GM18951 (cell line): ENCODE measurements at regions not wholly inside any gene's neighbourhood (a gene's known extent, or its start where the extent isn't known, plus 50 kb on each side); places are given as distances from the start of the nearest gene placed in this dataset.
"Not testable (repeated sequence)": the region's sequence is repeated elsewhere in the genome, so short reads cannot be mapped to it uniquely, and the experiment has no call there.

ENCODE experiments used
- POLR2A ChIP-seq: IDR thresholded peaks from 4 replicates; pipeline ENCODE4 v1.6.1; 2011; ENCODE audit warnings: mild to moderate bottlenecking; ENCODE audit not compliant: insufficient read length, insufficient read depth; ENCODE audit errors: extremely low read depth
- in situ Hi-C: fragments of 300-500 bp; cut with MboI; formaldehyde crosslinking; loops from one replicate; pipeline ENCODE4 v1.12.0; 2022; ENCODE audit warnings: low sequenced_read_pairs, mixed read lengths, inconsistent platforms; ENCODE audit not compliant: unreplicated experiment

DNA sequence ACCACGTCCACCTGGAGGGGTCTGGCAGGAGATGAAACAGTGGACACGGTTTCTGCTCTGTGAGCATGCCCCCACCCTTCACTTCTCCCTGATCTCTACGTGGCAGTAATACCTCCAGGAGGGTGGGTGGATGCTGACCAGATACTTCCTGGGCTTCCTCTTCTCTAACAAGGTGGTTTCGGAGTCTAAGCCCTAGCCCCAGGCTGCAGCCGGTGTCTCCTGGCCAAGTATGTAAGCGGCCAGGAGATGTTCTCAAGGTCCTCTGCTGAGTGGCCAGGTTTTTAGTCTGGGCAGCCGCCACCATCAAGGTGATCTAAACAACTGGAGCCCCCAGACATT lies 101.8 kb upstream of the ASB18 start:
- no peak for TF ChIP-seq POLR2A
- in situ Hi-C loops: loop anchor here (25.0 kb wide), 1 partner anchor 221 kb away; no protein-coding TSS in a partner anchor

DNA sequence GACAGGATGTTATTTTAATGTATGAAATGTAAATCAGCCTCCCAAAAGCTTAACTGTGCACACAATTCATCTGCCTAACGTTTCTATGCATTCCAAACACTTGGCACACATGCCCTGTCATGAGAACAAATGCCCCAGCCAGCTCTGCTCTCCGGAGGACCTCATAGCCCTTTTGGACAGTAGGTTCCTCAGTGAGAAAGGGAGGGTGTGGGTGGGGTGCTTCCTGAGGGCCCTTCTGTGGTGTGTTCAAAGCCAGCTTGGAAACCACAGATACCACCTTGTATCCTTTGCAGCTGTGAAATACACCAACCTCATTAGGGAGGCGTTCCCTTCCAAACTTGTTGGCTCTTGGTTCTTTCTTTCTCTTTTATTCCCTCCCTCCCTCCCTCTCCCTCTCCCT lies 102.2 kb upstream of the ASB18 start:
- TF ChIP-seq POLR2A: no peak
- in situ Hi-C loops: loop anchor here (25.0 kb wide), 1 partner anchor 221 kb away; no protein-coding TSS in a partner anchor

- no peak for TF ChIP-seq POLR2A
- in situ Hi-C loops: loop anchor here (25.0 kb wide), 1 partner anchor 220 kb away; no protein-coding TSS in a partner anchor
Observed at GRCh38 chr2:236367506-236368289, 103.5 kb upstream of the ASB18 start.

DNA sequence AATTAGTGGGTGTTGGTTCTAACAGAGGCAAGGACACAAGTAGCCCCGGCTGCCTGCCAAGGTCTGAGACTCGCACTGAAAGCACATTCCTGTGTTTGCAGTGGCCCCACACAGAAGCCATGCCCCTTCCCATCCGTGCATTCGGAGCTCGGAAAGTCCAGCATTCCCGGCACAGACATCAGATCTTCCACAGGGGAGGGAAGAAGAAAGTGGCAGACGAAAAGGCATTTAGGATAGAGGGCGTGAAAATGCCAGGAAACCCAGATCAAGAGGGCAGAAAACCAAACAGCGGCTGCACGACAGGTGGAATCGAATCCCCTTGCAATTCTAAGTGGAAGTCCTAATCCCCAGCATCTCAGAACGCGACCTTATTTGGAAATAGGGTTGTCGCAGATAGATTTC lies 105.5 kb upstream of the ASB18 start:
- in situ Hi-C loops: loop anchor here (25.0 kb wide), 1 partner anchor 218 kb away; no protein-coding TSS in a partner anchor
- TF ChIP-seq POLR2A: no peak

DNA sequence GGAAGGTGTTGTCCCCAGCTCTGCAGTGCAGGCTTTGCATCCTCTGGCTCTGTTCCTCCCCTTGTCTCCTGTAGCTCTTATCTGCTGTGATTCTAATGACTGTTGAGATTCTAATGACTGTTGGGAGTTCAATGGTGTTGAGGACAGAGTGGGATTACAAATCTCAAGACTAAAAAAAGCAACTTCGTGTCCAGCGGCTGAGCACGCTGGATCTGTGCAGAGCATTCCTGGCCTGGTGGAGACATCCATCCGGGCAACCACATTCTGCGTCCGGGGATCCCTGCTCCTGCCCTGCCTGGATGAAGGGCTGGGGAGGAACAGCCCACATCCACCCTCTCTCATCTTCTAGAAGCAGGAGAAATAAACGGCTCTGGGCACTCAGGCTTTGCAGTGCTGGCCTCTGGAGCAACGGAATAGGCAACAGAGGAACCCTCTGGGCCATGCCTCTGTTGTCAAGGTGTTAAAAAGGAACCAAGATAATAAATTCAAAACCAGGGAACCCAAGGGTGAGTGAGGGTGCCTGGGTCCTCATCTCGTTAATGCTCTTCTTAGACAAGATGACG lies 106.7 kb upstream of the ASB18 start:
- in situ Hi-C loops: loop anchor here (25.0 kb wide), 1 partner anchor 216 kb away; no protein-coding TSS in a partner anchor
- no peak for TF ChIP-seq POLR2A

DNA sequence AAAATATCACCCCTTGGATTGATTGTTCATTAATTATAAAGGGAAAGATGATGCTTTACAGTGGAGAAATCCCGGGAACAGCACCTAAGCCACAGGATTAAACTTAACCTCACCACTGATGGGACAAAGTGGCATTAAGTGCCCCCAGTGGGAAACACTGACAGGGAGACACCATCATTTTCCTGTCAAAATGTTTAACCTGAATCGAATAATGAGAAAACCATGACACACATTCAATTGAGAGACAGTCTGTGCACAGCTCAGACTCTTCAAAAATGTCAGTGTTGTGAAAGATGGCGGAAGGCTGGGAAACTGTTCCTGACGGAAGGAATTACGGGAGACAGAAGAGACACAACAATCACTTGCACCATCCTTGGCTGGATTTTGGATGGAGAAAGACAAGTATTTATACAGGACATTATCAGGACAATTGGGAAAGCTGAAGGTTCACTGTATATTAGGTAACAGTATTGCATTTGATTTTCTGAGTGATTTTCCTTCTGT lies 111.8 kb upstream of the ASB18 start:
- in situ Hi-C loops: no loop called here
- no peak for TF ChIP-seq POLR2A

DNA sequence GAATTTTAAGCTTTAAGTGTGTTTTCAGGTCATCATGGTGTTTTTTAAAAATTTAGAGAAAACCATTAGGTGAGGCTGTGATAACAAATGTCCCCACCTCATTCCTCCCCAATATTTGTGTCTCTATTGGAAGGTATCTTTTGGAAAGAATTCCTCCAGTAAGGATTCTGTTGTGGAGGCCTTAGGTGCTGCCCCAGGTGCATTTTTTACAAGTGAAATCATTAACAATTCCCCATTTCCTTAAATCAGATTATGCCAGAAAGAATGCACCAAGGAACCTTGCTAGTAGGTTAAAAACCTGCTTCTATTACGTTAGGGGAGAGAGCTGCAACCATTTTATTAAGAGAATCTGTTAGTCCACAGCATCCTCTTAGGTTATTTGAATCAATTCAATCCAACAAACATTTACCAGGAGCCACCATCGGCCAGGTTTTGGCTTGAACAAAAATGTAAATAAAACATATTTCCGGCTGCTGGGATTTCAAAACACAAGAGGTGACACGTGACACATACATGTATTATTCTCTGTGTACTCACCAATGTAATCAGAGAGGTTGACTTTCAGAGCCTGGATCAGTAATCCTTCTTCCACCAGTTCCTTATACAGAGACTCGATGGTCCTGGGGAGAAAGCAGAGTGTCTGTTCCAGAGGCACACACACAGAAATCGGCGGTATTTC lies 112.5 kb upstream of the ASB18 start:
- TF ChIP-seq POLR2A: no peak
- in situ Hi-C loops: no loop called here

DNA sequence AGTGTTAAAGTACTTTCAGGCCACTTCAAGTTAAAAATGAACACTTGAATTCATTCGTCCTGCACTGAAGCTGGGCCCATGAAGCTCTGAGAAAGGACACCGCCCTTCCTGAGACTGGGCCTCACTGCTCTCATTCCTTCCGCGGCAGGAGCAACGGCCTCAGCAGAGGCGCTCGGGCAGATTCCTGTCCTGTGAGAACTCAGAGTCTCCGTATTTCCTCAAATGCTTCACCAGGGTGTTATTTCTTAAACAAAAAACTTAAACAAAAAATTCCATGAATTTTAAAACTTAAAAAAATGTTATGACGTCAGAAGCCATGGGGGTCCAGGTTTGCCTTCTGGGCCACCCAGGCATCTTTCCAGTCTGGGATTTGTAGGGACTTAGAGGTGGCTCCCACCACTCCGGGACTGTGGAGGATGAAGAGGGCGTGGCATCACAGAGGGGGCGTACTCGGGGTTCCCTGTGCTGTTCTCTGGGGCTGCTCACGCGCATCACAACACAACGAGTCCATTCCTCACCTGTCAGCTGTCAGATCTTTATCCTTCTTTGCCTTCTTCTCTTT lies 115.9 kb upstream of the ASB18 start:
- in situ Hi-C loops: no loop called here

GRCh38 chr2:236381253-236381652 lies 117.0 kb upstream of the ASB18 start:
- in situ Hi-C loops: not testable (repeated sequence)

More for the DNA sequence above, 115.9 kb upstream of the ASB18 start:
- TF ChIP-seq POLR2A: no peak

DNA sequence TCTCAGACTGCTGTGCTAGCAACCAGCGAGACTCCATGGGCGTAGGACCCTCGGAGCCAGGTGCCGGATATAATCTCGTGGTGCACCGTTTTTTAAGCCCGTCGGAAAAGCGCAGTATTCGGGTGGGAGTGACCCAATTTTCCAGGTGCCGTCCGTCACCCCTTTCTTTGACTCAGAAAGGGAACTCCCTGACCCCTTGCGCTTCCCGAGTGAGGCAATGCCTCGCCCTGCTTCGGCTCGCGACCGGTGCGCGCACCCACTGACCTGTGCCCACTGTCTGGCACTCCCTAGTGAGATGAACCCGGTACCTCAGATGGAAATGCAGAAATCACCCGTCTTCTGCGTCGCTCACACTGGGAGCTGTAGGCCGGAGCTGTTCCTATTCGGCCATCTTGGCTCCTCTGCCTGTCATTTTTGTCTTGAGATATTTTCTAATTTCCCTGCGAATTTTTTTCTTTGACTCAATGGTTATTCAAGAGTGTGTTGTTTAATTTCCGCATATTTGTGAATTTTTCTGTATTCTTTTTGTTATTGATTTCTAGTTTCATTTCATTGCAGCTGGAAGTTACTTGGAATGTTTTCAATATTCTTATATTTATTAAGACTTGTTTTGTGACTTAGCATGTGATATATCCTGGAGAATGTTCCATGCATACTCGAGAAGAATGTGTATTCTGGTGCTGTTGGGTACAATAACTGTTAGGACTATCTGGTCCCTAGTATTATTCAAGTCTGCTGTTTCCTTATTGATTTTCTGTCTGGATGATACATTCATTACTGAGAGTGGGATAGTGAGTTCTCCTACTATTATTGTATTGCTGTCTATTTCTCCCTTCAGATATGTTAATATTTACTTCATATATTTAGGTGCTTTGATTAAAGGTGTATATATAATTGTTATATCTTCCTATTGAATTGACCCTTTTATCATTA lies 125.3 kb upstream of the ASB18 start:
- in situ Hi-C loops: not testable (repeated sequence)

- in situ Hi-C loops: no loop called here
- TF ChIP-seq POLR2A: no peak
Observed at GRCh38 chr2:236393101-236393500, 128.9 kb upstream of the ASB18 start.

DNA sequence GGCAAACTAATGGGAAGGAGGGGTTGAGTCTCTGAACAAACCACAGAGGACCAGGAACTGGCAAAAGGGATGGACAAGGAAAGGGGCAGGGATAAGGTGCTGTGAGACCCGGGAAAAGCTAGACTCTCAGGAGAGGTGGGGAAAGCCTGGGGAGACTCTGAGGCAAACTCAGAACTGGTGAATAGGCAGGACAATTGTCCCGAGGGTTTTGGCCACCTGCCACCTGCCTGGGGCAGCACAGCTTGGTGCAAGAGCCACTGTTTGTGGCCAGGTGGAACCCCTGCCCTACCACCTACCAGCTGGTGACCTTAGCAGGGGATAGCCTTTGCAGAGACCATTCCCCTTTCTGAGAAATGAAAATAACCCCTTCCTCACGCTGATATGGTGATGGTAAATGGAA lies 129.4 kb upstream of the ASB18 start:
- TF ChIP-seq POLR2A: no peak
- in situ Hi-C loops: no loop called here
